Subcutaneous abdominal adipose tissue (tissue), 5 donors: ENCODE measurements at regions not wholly inside any gene's neighbourhood (a gene's known extent, or its start where the extent isn't known, plus 50 kb on each side); places are given as distances from the start of the nearest gene placed in this dataset.
A peak's percentile ranks its signal among the peaks of the same experiment; 100 is the strongest.

ENCODE experiments used
- H3K27ac ChIP-seq: one replicate; pipeline ENCODE4 v1.7.0; 2013; ENCODE audit warnings: low read depth, mild to moderate bottlenecking, inconsistent platforms, low read length, moderate library complexity
- H3K27me3 ChIP-seq, 5 donors: one replicate each; pipeline ENCODE4 v1.7.0; 2013; ENCODE audit warnings: low read length in 5 of 5, inconsistent platforms in 1 of 5; ENCODE audit not compliant: control insufficient read depth in 5 of 5, insufficient read depth in 4 of 5
- H3K36me3 ChIP-seq, 5 donors: one replicate each; pipeline ENCODE4 v1.7.0; 2013; ENCODE audit warnings: low read length in 5 of 5; ENCODE audit not compliant: control insufficient read depth in 5 of 5, insufficient read depth in 5 of 5
- H3K4me1 ChIP-seq, 5 donors: one replicate each; pipeline ENCODE4 v1.7.0; 2013; ENCODE audit warnings: low read length in 5 of 5, mild to moderate bottlenecking in 3 of 5, moderate library complexity in 1 of 5; ENCODE audit not compliant: control insufficient read depth in 5 of 5, insufficient read depth in 5 of 5
- H3K4me3 ChIP-seq, 5 donors: one replicate each; pipeline ENCODE4 v1.7.0; 2013; ENCODE audit warnings: low read length in 5 of 5, low read depth in 1 of 5
- H3K9ac ChIP-seq, 5 donors: one replicate each; pipeline ENCODE4 v1.7.0; 2013; ENCODE audit warnings: low read length in 5 of 5, mild to moderate bottlenecking in 4 of 5, moderate library complexity in 3 of 5
- H3K9me3 ChIP-seq, 5 donors: one replicate each; pipeline ENCODE4 v1.7.0; 2013; ENCODE audit warnings: low read length in 5 of 5; ENCODE audit not compliant: control insufficient read depth in 5 of 5
- donor health status: healthy.
- donor health status: healthy.
- donor health status: healthy.
- donor health status: healthy.
- donor health status: healthy.

DNA sequence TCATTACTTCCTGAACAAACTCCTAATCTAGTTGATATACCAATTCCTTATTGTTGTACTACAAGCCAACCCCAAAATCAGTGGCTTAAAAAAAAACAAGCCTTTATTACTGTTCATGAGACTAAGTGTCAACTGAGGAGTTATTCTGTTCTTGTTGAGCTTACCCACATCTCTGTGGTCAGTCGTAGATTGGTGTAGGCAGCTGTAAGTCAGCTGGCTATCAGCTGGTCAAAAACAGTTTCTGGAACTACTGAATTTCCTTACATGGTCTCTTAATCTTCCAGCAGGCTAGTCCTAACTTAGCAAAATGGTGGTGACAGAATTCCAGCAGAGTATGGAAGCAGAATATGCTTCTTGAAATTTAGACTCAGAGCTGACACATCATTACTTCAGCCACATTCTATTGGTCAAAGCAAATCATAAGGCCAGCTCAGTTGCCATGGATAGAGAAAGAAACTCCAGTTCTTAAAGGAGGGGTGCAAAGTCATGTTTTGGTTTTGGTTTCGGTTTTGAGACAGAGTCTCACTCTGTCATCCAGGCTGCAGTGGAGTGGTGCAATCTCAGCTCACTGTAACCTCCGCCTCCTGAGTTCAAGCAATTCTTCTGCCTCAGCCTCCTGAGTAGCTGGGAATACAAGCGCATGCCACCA is 386.1 kb upstream of the MPDZ start:
- Histone ChIP-seq H3K27me3 (no peaks in the 10 kb centered on the region), H3K9ac (no peak overlapping the region), H3K4me3 (peak overlapping the region in 4 of 5 donors; percentile 3 to 41 (median 32)), H3K27ac (no peak overlapping the region), H3K36me3 (no peaks in the 10 kb centered on the region), H3K4me1 (peaks cover 0 to 7% (median 5%) of the 10 kb centered on the region in 5 donors), H3K9me3 (peaks cover 0 to 8% (median 4%) of the 10 kb centered on the region in 5 donors)

DNA sequence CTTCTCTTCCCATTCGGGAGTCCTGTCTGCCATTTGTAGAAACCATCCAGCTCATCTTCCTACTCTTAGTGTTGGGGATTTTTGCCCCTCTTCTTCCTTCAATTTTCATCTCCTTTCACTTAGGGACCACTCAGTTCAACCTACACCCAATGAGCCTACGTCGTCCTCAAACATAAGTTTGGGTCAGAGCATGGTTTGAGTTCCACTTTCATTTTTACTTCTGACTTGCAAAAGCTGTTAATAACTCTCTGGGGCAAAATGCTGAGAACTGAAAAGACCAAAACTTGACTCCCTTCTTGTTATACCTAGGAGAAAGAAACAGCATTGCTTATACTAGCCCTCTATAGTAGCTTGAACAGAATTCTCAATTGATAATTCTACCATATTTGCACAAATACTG is 381.5 kb upstream of the MPDZ start:
- Histone ChIP-seq H3K27ac (no peak overlapping the region), H3K4me1 (peaks cover 0 to 9% (median 5%) of the 10 kb centered on the region in 5 donors), H3K4me3 (peak overlapping the region; percentile 23 to 56 (median 50)), H3K9ac (no peak overlapping the region), H3K27me3 (no peaks in the 10 kb centered on the region), H3K36me3 (no peaks in the 10 kb centered on the region), H3K9me3 (no peaks in the 10 kb centered on the region)

- Histone ChIP-seq H3K27me3 (no peaks in the 10 kb centered on the region), H3K4me3 (no peak overlapping the region), H3K27ac (no peak overlapping the region), H3K4me1 (no peaks in the 10 kb centered on the region), H3K9ac (no peak overlapping the region), H3K36me3 (no peaks in the 10 kb centered on the region), H3K9me3 (peaks cover 4 to 12% (median 9%) of the 10 kb centered on the region in 5 donors)
Measured at GRCh38 chr9:13651969-13652663, 372.6 kb upstream of the MPDZ start.

DNA sequence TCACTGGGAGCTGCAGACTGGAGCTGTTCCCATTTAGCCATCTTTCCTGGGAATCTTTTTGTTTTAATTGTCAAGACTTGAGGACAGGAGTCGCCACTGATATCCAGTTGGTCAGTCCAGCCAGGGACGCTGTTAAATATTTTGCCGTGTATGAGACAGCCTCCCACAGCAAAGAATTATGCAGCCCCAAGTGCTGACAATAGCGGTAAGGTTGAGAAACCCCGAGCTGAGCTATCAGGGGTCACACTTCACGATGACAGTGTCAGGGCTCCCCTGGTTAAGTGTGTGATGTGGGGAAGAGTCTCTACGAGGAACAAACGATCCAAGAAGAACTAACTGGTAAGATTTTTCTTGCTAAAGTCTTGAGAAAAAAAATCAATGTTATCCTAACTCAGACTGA is 372.0 kb upstream of the MPDZ start:
- Histone ChIP-seq H3K36me3 (no peaks in the 10 kb centered on the region), H3K4me3 (no peak overlapping the region), H3K4me1 (no peaks in the 10 kb centered on the region), H3K9me3 (peaks cover 4 to 12% (median 9%) of the 10 kb centered on the region in 5 donors), H3K27me3 (no peaks in the 10 kb centered on the region), H3K27ac (no peak overlapping the region), H3K9ac (no peak overlapping the region)

GRCh38 chr9:13648676-13649075 is 369.2 kb upstream of the MPDZ start:
- Histone ChIP-seq H3K9me3 (peaks cover 4 to 12% (median 9%) of the 10 kb centered on the region in 5 donors), H3K36me3 (no peaks in the 10 kb centered on the region), H3K9ac (no peak overlapping the region), H3K27me3 (no peaks in the 10 kb centered on the region), H3K4me1 (peaks cover 0 to 5% (median 0%) of the 10 kb centered on the region in 5 donors), H3K4me3 (peak overlapping the region in 2 of 5 donors; percentile 2 to 19), H3K27ac (no peak overlapping the region)

- Histone ChIP-seq H3K27me3 (no peaks in the 10 kb centered on the region), H3K36me3 (no peaks in the 10 kb centered on the region), H3K4me3 (peak overlapping the region in 1 of 5 donors; percentile 19), H3K9ac (no peak overlapping the region), H3K4me1 (peaks cover 0 to 5% (median 0%) of the 10 kb centered on the region in 5 donors), H3K27ac (no peak overlapping the region), H3K9me3 (peaks cover 4 to 12% (median 9%) of the 10 kb centered on the region in 5 donors)
Measured at GRCh38 chr9:13648068-13648467, 368.6 kb upstream of the MPDZ start.

- Histone ChIP-seq H3K9me3 (peaks cover 4 to 12% (median 9%) of the 10 kb centered on the region in 5 donors), H3K27ac (no peak overlapping the region), H3K4me1 (peaks cover 0 to 5% (median 0%) of the 10 kb centered on the region in 5 donors), H3K9ac (no peak overlapping the region), H3K4me3 (no peak overlapping the region), H3K36me3 (no peaks in the 10 kb centered on the region), H3K27me3 (no peaks in the 10 kb centered on the region)
Measured at GRCh38 chr9:13646500-13647021, 367.1 kb upstream of the MPDZ start.

DNA sequence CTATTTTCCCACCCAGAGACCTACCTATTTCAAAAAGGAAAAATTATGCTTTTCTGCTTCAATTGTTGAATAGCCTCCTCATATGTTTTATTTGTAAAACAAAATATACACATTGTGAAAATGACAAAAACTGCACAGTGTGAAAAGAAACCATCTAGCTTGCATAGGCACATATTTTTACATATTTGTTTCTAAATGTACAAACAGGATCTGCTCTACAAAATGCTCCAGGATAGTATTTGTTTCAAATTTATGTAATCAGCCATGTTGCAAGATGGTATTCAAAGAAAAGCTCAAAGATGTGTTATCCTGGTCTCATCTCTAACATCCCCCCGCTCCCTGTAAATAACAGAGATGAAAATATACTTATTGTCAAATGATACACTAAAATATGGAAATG is 366.1 kb upstream of the MPDZ start:
- H3K27ac ChIP-seq: no peak overlapping the region
- H3K9ac ChIP-seq: no peak overlapping the region
- no peaks in the 10 kb centered on the region for H3K27me3 ChIP-seq
- peaks cover 0 to 5% (median 0%) of the 10 kb centered on the region in 5 donors for H3K4me1 ChIP-seq
- H3K9me3 ChIP-seq: peaks cover 4 to 12% (median 9%) of the 10 kb centered on the region in 5 donors
- H3K36me3 ChIP-seq: no peaks in the 10 kb centered on the region
- H3K4me3 ChIP-seq: no peak overlapping the region

DNA sequence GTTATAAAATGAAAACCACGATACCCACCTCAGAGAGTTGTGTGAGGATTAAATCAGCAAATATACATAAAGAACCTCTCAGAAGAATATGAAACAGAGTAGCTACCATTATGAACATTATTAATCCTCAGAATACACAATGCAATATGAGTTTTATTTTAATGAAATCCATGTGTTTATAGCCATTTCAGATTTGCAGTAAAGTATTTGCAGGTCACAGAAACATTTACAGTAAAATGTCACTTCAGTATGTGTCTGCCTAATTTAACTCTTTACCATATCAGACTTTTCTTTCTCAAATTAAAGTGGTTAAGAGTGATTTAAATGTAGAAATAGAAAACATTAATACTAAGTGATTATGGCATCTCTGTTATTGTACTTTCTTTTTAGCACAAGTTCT is 365.2 kb upstream of the MPDZ start:
- no peaks in the 10 kb centered on the region for H3K36me3 ChIP-seq
- peaks cover 0 to 5% (median 0%) of the 10 kb centered on the region in 5 donors for H3K4me1 ChIP-seq
- H3K27me3 ChIP-seq: no peaks in the 10 kb centered on the region
- peak overlapping the region in 1 of 5 donors; percentile 19 for H3K9ac ChIP-seq
- no peak overlapping the region for H3K27ac ChIP-seq
- H3K9me3 ChIP-seq: peaks cover 4 to 12% (median 9%) of the 10 kb centered on the region in 5 donors
- no peak overlapping the region for H3K4me3 ChIP-seq

DNA sequence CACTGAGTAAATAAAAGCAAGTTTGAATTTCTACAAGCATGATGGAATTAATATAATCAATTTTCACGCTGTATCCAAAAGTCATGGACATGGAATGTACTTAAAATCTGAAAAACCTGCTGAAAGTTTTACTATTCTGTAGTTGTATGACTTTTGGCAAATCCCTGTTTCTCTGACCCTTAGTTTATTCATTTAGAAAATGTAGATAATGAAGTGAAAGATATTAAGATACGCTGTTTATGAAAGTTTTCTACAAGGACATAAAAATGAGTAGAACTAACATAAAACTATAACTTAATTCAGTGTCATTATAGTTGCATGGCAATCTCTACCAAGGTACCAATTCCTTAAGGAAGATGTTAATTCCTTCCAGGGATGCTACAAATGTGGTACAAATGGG is 363.2 kb upstream of the MPDZ start:
- Histone ChIP-seq H3K4me1 (peaks cover 0 to 5% (median 0%) of the 10 kb centered on the region in 5 donors), H3K4me3 (no peak overlapping the region), H3K9ac (no peak overlapping the region), H3K36me3 (no peaks in the 10 kb centered on the region), H3K27ac (no peak overlapping the region), H3K27me3 (no peaks in the 10 kb centered on the region), H3K9me3 (no peaks in the 10 kb centered on the region)
